Tongue (tissue), 1 donor: ENCODE measurements at regions not wholly inside any gene's neighbourhood (a gene's known extent, or its start where the extent isn't known, plus 50 kb on each side); places are given as distances from the start of the nearest gene placed in this dataset.
"Not testable (repeated sequence)": the region's sequence is repeated elsewhere in the genome, so short reads cannot be mapped to it uniquely, and the experiment has no call there.

Experiments used
- DNase-seq: peaks from one replicate; pipeline ENCODE4 v3.0.0-alpha.2; 2015

DNA sequence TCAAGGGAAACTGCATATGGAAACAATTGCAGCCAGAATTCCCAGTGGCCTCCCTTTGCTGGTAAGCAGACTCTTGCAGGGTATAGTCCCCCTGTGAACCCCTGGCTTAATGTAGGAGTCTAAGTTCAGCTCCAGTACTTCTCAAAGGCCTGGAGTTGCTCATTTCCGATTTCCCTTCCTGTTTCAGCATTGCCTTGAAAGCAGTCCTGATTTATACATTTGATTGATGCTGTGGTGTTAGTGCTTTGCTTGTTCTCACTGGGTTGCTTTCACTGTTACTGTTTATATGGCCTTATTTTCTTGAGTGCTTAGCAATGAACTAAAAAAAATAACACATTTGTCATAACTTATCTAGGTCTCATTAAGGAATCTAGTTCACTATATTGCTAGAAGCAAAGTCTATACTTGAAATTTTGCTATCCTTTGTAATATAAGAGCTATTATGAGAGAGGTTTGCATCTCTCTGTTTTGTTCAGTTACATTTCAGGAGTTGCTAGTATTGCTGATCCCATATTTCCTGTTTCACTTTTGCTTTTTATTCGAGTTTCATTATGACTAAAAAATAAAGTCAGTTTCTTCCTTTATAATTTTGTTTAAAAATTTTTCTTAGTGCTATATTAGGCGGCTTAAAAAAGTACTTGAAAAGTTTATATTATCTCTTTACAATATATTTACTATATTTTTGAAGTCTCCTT is 122.4 kb upstream of the NMUR2 start:
- DNase-seq, result no peak

DNA sequence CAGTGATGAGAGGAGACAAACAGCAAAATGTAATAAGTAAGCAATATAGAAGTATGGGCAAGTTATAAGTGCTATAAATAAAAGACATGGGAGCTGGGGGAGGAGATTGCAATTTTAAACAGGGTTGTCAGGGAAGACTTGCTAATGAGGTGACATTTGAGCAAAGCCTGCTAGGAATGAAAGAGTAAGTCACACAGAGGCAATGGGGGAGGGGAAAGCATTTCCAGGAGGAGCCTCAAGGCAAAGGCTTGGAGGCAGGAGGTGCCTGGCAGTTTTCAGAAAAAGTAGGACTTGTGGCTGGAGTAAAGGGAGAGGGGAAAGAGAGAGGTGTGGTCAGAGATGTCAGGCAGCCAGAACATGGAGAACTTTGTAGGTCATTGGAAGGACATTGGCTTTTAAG is 124.4 kb upstream of the NMUR2 start:
- no peak for DNase-seq

- DNase-seq, result peak; percentile 77
Measured at GRCh38 chr5:152532714-152533113, 127.6 kb upstream of the NMUR2 start.

DNA sequence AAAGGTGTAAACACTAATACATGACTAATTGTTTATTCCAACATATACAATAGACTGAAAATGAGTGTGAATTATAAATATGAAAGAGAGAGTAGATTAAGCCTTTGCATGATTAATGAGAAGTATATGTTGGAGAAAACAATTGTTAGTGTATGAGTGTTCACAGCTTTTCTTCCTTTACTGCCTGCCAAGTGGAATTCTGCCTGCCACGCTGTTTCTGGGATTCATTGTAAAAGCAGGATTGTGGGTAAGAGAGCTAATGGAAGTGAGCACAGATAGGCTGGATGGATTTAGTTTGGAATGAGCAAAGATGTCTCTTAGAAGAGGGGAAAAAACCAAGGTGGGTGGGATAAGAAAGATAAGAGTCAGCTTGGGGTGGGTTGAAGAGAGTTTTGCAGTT is 129.6 kb upstream of the NMUR2 start:
- DNase-seq, result no peak

DNA sequence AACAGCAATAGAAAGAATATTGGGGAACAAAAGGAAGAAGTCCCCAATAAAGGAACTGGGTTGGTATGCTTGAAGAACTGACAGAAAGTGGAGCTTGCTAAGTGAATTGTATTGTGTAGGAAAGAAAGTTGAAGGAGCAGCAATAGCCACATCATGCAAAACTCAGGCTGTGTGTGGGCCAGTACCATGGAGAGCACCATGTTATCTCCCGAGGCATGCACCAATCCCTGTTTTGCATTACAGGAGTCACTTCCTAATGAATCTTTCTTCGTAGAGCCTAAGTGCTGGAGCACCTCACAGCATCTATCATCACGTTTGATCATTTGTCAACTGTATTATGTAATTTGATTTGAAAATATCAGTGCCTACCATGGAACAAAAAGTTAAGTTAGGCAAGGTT is 137.7 kb upstream of the NMUR2 start:
- DNase-seq, result peak; percentile 40

DNA sequence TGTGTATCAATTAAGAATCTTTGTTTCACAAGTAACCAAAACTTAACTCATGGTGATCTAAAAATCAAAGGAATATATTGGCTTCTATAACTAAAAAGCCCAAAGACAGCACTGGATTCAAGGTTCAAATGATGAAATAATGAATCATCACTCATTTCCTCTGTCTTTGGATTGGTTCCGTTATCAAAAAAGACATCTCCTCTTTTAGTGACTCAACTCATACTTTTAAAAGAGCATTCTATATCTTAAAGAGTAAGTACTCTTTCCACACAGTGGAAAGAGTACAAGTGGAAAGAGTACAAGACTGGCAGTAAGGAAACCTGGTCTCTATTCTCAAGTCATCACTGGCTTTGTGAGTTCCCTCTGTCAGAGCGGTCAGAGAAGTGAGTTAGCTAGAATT is 141.4 kb upstream of the NMUR2 start:
- DNase-seq, result no peak

GRCh38 chr5:152547202-152547601 is 142.1 kb upstream of the NMUR2 start:
- no peak for DNase-seq

DNA sequence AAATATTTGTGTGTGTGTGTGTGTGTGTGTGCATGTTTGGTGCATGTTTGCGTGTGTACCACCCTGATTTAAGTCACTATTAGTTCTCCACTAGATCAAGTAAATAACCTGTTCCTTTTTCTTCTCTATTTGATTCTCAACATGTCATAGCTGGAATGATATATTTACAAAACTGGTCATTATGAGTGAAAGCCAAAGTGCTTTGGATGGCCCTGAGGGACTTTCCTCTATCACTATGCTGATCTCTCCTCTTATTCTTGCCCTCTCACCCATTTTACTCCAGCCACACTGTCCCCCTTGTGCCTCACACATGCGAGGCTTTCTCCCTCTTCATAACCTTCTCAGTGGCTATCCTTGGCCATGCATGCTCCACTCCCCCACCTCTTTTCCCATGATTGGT is 144.6 kb upstream of the NMUR2 start:
- DNase-seq, result no peak

GRCh38 chr5:152551061-152551460 is 146.0 kb upstream of the NMUR2 start:
- DNase-seq, result no peak

- DNase-seq, result peak; percentile 48
Measured at GRCh38 chr5:152556784-152557183, 151.7 kb upstream of the NMUR2 start.

- peak; percentile 57 for DNase-seq
Measured at GRCh38 chr5:152560512-152561137, 155.5 kb upstream of the NMUR2 start.

DNA sequence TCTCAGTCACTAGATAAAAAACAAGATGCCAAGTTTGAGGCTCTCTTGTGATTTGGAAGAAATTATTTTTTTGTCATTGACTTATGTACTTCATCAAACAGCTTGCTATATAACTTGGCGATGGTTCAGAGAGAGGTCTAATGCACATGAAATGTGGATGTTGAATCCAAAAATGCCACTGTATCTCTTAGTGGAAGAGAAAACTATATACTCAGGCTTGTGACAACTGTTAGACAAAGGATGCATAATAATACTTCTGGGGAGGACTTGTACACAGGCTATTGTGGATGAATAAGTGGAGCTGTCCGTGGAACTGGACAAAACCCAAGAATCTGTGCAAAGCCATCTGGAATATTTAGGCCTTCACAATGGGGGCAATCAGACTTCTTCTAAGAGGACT is 162.9 kb upstream of the NMUR2 start:
- peak; percentile 32 for DNase-seq

DNA sequence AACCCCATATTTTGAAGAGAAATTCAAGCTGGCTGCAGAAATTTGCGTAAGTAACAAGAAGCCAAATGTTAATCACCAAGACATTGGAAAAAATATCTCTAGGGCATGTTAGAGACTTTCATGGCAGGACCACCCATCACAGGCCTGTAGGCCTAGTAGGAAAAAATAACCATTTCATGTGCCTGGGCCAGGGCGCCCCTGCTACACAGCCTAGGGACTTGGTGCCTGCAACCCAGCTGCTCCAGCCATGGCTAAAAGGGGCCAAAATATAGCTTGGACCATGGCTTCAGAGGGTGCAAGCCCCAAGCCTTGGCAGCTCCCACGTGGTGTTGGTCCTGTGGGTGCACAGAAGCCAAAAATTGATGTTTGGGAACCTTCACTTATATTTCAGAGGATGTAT is 167.7 kb upstream of the NMUR2 start:
- DNase-seq, result no peak

DNA sequence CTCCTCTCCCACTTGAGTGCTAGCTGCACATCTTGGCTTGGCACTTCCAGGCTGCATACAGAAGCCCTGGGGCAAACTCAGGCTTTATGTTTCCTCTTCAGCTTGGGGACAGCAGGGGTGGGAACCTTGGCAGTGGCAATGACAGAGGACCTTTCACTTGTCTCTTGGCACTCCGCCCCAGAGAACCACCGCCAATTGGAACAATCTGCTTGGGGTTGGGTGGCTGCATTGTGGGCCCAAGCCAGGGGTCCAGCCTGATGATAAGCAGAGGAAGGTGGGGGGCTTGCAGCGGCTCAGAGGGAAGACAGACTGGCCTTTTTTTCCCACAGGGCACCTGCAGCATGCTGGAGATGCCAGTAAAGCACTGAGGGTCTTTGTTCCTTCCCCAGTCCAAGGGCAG is 179.0 kb upstream of the NMUR2 start:
- no peak for DNase-seq

GRCh38 chr5:152592416-152592815 is 187.3 kb upstream of the NMUR2 start:
- DNase-seq, result no peak

DNA sequence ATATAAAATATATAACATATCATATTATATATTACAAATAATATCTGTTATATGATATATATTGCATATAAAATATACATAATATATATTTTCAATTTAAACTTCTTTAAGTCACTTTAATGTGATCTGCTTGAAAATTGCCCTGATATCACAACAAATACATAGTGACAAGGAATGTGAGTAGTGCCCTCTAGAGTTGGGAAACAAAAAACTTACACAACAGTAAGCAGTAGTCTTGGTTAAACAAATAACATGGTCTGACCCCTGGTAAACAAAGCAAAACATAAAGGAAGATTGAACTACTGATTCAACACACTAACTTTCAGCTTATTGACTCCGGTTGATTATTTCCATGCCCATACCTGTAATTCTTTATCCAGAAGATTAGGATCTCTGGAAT is 188.3 kb upstream of the NMUR2 start:
- DNase-seq, result no peak

- DNase-seq, result no peak
Measured at GRCh38 chr5:152595405-152595804, 190.3 kb upstream of the NMUR2 start.

GRCh38 chr5:152599096-152599495 is 194.0 kb upstream of the NMUR2 start:
- DNase-seq, result no peak

- DNase-seq, result no peak
Measured at GRCh38 chr5:152601806-152602732, 197.0 kb upstream of the NMUR2 start.

DNA sequence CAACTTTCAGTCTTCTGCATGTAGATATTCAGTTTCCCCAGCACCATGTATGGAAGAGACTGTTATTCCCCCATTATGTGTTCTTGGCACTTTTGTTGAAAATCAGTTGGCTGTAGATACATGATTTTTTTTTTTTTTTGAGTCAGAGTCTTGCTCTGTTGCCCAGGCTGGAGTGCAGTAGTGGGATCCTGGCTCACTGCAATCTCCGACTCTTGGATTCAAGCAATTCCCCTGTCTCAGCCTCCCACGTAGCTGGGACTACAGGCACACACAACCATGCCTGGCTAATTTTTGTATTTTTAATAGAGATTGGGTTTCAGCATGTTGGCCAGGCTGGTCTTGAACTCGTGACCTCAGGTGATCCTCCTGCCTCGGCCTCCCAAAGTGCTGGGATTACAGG is 201.0 kb upstream of the NMUR2 start:
- DNase-seq, result not testable (repeated sequence)

DNA sequence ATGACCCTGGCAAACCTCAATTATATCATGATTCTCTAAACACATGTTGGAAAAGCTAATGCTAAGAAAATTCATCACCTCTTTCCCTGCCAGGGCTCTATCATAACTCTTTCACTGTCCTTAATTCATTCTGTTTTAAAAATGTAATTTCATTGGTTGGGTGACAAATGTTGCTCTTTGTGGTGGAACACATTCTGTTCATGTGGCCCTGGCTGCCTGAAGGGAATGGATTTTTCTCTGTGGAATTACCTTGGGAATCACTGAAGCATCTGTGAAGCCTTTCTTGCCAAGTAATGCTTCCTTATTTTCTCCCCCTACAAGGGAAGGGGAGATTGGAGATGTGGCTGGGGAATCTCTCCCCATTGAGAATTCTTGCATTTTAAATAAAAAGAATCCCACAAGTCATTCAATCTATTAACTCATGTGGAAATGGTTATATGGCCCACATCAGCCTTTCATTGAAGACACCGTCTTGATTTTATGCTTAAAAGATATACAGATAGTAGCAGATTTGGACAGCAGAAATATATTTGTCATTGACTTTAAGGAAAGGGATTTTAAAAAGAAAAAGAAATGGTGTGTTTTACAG is 201.8 kb upstream of the NMUR2 start:
- no peak for DNase-seq

DNA sequence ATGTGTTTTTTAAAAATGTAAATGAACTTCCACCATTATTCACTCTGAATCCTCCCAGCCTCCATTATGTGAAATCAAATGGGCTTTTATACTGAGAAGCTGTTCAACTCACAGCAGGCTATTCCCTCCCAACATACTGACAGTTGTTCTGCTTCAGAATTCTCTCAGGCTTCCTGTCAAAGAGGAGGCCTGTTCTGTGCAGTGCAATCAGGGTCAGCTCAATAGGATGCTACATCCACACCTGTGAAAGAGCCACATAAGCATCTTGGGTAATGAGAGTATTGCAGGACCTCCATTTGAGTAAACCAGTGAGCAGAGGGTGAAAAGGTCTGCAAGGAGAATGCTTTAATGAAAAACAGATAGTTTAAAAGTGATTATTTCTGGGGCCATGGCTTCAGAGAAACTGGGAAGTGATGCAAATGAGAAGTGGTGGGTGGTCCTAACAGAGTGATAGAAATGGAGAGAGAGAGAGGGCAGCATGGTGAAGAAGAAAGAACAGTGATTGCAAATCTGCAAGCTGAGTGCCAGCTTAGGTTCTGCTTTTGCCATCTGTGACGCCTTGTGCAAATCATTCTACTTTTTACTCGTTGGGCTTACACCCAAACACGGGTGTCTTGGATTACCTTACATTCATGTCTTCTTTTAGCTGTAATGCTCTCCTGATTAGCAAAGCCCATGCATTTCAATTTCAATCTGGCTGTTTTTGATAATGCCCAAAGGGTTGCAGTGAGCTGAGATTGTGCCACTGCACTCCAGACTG is 202.5 kb upstream of the NMUR2 start:
- no peak for DNase-seq
